A549 (cell line): ENCODE measurements at regions not wholly inside any gene's neighbourhood (a gene's known extent, or its start where the extent isn't known, plus 50 kb on each side); places are given as distances from the start of the nearest gene placed in this dataset.

ENCODE experiments used
- ATAC-seq, 2 experiments: fragments of 200-7000 bp in 1 of 2; fragments of >200 bp in 1 of 2; cut with Nextera tagmentation in 1 of 2; cut with Tn5 transposase in 1 of 2; 3 replicates each; pipeline versions ENCODE4 v1.8.0 to v1.9.1; 2018 to 2020; ENCODE audit warnings: mild to moderate bottlenecking in 1 of 2, moderate library complexity in 1 of 2
- CTCF ChIA-PET: fragments of 300-600 bp; sonication (Branson Sonifier 250); formaldehyde crosslinking; extraction: SDS; loops from one replicate; lab custom pipeline; 2021; ENCODE audit warnings: antibody characterized with exemption, inconsistent platforms; lab: Yijun Ruan, JAX
- POLR2A ChIA-PET: fragments of 350-600 bp; formaldehyde crosslinking; extraction: SDS; loops from one replicate; lab custom pipeline; 2021; ENCODE audit warnings: antibody characterized with exemption, inconsistent platforms; lab: Yijun Ruan, JAX
- DNase-seq, 2 experiments: peaks; one replicate each; pipeline versions ENCODE4 v3.0.0 to v3.0.0-alpha.2; 2011 to 2016; ENCODE audit warnings: low read depth in 1 of 2, low spot score in 1 of 2
- FAIRE-seq: peaks from 2 replicates; lab custom pipeline; 2011; peaks lifted over from hg19 to GRCh38; lab: Jason Lieb, UNC
- H3K27ac ChIP-seq, 2 experiments: fragments of >200 bp; sonication (Bioruptor Twin); formaldehyde crosslinking; 3 replicates each; pipeline ENCODE4 v1.5.1; 2016 to 2017
- H3K4me1 ChIP-seq: fragments of >200 bp; sonication (Bioruptor Twin); formaldehyde crosslinking; 3 replicates; pipeline ENCODE4 v1.6.1; 2016
- H3K4me2 ChIP-seq: fragments of >200 bp; sonication (Bioruptor Twin); formaldehyde crosslinking; 3 replicates; pipeline ENCODE4 v1.6.1; 2016
- H3K4me3 ChIP-seq: fragments of >200 bp; sonication (Bioruptor Twin); formaldehyde crosslinking; 3 replicates; pipeline ENCODE4 v1.5.1; 2016
- H3K9me3 ChIP-seq: fragments of >200 bp; sonication (Bioruptor Twin); formaldehyde crosslinking; 3 replicates; pipeline ENCODE4 v1.6.1; 2016
- ATOH8 ChIP-seq: fragments of 250-450 bp; sonication (Bioruptor Pico); IDR thresholded peaks from 2 replicates; pipeline ENCODE4 v1.5.0; 2020; ENCODE audit warnings: low read depth, mild to moderate bottlenecking, moderate library complexity
- BCL3 ChIP-seq: fragments of >200 bp; sonication (Bioruptor Twin); formaldehyde crosslinking; IDR thresholded peaks from 3 replicates; pipeline ENCODE4 v1.6.1; 2016
- E2F6 ChIP-seq: IDR thresholded peaks from 2 replicates; pipeline ENCODE4 v1.6.1; 2012; ENCODE audit warnings: low read depth, borderline replicate concordance
- ELK1 ChIP-seq: fragments of 150-350 bp; IDR thresholded peaks from 2 replicates; pipeline ENCODE4 v1.6.1; 2014; ENCODE audit warnings: low read depth, mild to moderate bottlenecking, low read length
- EP300 ChIP-seq, 2 experiments: fragments of >200 bp; sonication (Bioruptor Twin); formaldehyde crosslinking; IDR thresholded peaks; 2 replicates in 1 of 2; 3 replicates in 1 of 2; pipeline ENCODE4 v1.6.1; 2016 to 2017
- ESRRA ChIP-seq: fragments of 150-350 bp; IDR thresholded peaks from 2 replicates; pipeline ENCODE4 v1.6.1; 2014; ENCODE audit warnings: mild to moderate bottlenecking, low read length, borderline replicate concordance
- FOSB ChIP-seq: fragments of 250-450 bp; sonication (Bioruptor Pico); IDR thresholded peaks from 2 replicates; pipeline ENCODE4 v1.5.0; 2020; ENCODE audit warnings: mild to moderate bottlenecking, moderate library complexity
- GATA3 ChIP-seq: IDR thresholded peaks from 2 replicates; pipeline ENCODE4 v1.6.1; 2012; ENCODE audit warnings: borderline replicate concordance
- HES2 ChIP-seq: fragments of >200 bp; sonication (Bioruptor Twin); formaldehyde crosslinking; IDR thresholded peaks from 2 replicates; pipeline ENCODE4 v1.6.1; 2016
- HEYL ChIP-seq: fragments of 250-450 bp; sonication (Bioruptor Pico); IDR thresholded peaks from 2 replicates; pipeline ENCODE4 v1.8.0; 2021; ENCODE audit warnings: mild to moderate bottlenecking, moderate library complexity
- HOXB5 ChIP-seq: fragments of 250-450 bp; sonication (Bioruptor Pico); IDR thresholded peaks from 2 replicates; pipeline ENCODE4 v1.5.0; 2020; ENCODE audit warnings: mild to moderate bottlenecking, moderate library complexity
- JUNB ChIP-seq: fragments of >200 bp; sonication (Bioruptor Twin); formaldehyde crosslinking; IDR thresholded peaks from 2 replicates; pipeline ENCODE4 v1.6.1; 2016
- MAFK ChIP-seq: fragments of 450-650 bp; IDR thresholded peaks from 2 replicates; pipeline ENCODE4 v1.6.1; 2014; ENCODE audit not compliant: partially characterized antibody
- MAX ChIP-seq: IDR thresholded peaks from 2 replicates; pipeline ENCODE4 v1.6.1; 2012
- NFE2L2 ChIP-seq: fragments of 150-350 bp; conservative IDR thresholded peaks from 2 replicates; pipeline ENCODE4 v1.6.1; 2014; ENCODE audit warnings: low read length
- NR3C1 ChIP-seq: fragments of >200 bp; sonication (Bioruptor Twin); formaldehyde crosslinking; IDR thresholded peaks from 3 replicates; pipeline ENCODE4 v1.6.1; 2017
- PHF8 ChIP-seq: fragments of 200-600 bp; sonication (generic); IDR thresholded peaks from 2 replicates; pipeline ENCODE4 v1.6.1; 2016; ENCODE audit warnings: low read depth, mild to moderate bottlenecking, antibody characterized with exemption, moderate library complexity, borderline replicate concordance
- POLR2A ChIP-seq: IDR thresholded peaks from 2 replicates; pipeline ENCODE4 v1.6.1; 2012; ENCODE audit warnings: mild to moderate bottlenecking, low read length
- POLR2AphosphoS2 ChIP-seq: conservative IDR thresholded peaks from 2 replicates; pipeline ENCODE4 v1.6.1; 2012; ENCODE audit warnings: low read length, improper control_type of control experiment, inconsistent platforms
- RCOR1 ChIP-seq: fragments of 150-350 bp; IDR thresholded peaks from 2 replicates; pipeline ENCODE4 v1.6.1; 2014; ENCODE audit warnings: antibody characterized with exemption, low read length, low read depth
- RFX5 ChIP-seq: fragments of 450-650 bp; IDR thresholded peaks from 2 replicates; pipeline ENCODE4 v1.7.1; 2014; ENCODE audit warnings: antibody characterized with exemption, mild to moderate bottlenecking, moderate library complexity
- RNF2 ChIP-seq: fragments of 200-600 bp; sonication (generic); IDR thresholded peaks from 2 replicates; pipeline ENCODE4 v1.6.1; 2016; ENCODE audit warnings: low read depth, mild to moderate bottlenecking, antibody characterized with exemption, moderate library complexity, borderline replicate concordance
- SMC3 ChIP-seq: fragments of >200 bp; sonication (Bioruptor Twin); formaldehyde crosslinking; IDR thresholded peaks from 3 replicates; pipeline ENCODE4 v1.6.1; 2018; ENCODE audit warnings: inconsistent platforms
- TP53 ChIP-seq: fragments of 250-450 bp; sonication (Bioruptor Pico); IDR thresholded peaks from 2 replicates; pipeline ENCODE4 v1.5.0; 2021; ENCODE audit warnings: mild to moderate bottlenecking, moderate library complexity
- ZC3H11A ChIP-seq: fragments of 450-650 bp; IDR thresholded peaks from 2 replicates; pipeline ENCODE4 v1.6.1; 2014; ENCODE audit warnings: antibody characterized with exemption, mild to moderate bottlenecking
- ZSCAN20 ChIP-seq: fragments of 250-450 bp; sonication (Bioruptor Pico); IDR thresholded peaks from 2 replicates; pipeline ENCODE4 v1.8.0; 2022; ENCODE audit warnings: mild to moderate bottlenecking, moderate library complexity
- WGBS: methylation state at CpG from one replicate; pipeline ENCODE4 v1.1.6; 2017; ENCODE audit errors: missing lambda C conversion rate; 5-methylcytosine and 5-hydroxymethylcytosine counted together

GRCh38 chr1:93733340-93733739 lies 51.7 kb upstream of the BCAR3 start:
- no peak for FAIRE-seq
- CTCF ChIA-PET, result interaction anchor here (1.0 kb wide), 1 partner anchor 22 kb away, joined by 3 read pairs; no protein-coding TSS in a partner anchor

GRCh38 chr1:93732514-93732913 lies 50.9 kb upstream of the BCAR3 start:
- ChIA-PET POLR2A (no interaction called here), CTCF (interaction anchor here (1.0 kb wide), 1 partner anchor 21 kb away, joined by 3 read pairs; no protein-coding TSS in a partner anchor)
- no peak overlapping the region for H3K4me3 ChIP-seq
- TF ChIP-seq RFX5 (no peak), PHF8 (no peak), MAX (no peak), TP53 (CRISPR knock-in tag) (no peak), HEYL (CRISPR knock-in tag) (no peak), ZSCAN20 (CRISPR knock-in tag) (no peak), SMC3 (no peak), FOSB (CRISPR knock-in tag) (no peak), ELK1 (no peak), NFE2L2 (no peak), RCOR1 (no peak), ZC3H11A (no peak), BCL3 (no peak), JUNB (no peak), RNF2 (no peak), ATOH8 (no peak), NR3C1 (no peak), HOXB5 (CRISPR knock-in tag) (no peak), POLR2AphosphoS2 (no peak), ESRRA (no peak)
- H3K27ac ChIP-seq, result peak overlapping the region in 1 of 2 experiments; percentile 51; a peak in 2 of 6 replicates
- H3K4me1 ChIP-seq, result no peaks in the 10 kb centered on the region; the same call in 2 of the 3 replicates
- H3K4me2 ChIP-seq, result no peak overlapping the region
- DNase-seq (no peak), ATAC-seq (peak in 1 of 2 experiments; percentile 64; a peak in 2 of 6 replicates), FAIRE-seq (no peak)
- 36% methylated on average over 4 of the region's 4 CpGs for WGBS
- no peaks in the 10 kb centered on the region for H3K9me3 ChIP-seq

More at GRCh38 chr1:93733340-93733739, 51.7 kb upstream of the BCAR3 start:
- Histone ChIP-seq H3K4me3 (no peak overlapping the region), H3K4me2 (no peak overlapping the region), H3K9me3 (no peaks in the 10 kb centered on the region), H3K27ac (peak overlapping the region in 1 of 2 experiments; percentile 51; a peak in 2 of 6 replicates), H3K4me1 (peaks cover 8% of the 10 kb centered on the region)
- DNase-seq (no peak), ATAC-seq (no peak)
- no peak for TF ChIP-seq GATA3
- TF ChIP-seq PHF8, result no peak
- TF ChIP-seq NR3C1, result no peak
- no peak for TF ChIP-seq ELK1
- no peak for TF ChIP-seq ZC3H11A
- no peak for TF ChIP-seq JUNB
- no peak for TF ChIP-seq FOSB (CRISPR knock-in tag)
- TF ChIP-seq EP300 (IDR thresholded peaks at IDR 0.05), result no peak
- TF ChIP-seq MAX, result no peak
- TF ChIP-seq POLR2AphosphoS2, result no peak
- TF ChIP-seq HES2, result no peak
- no peak for TF ChIP-seq E2F6
- TF ChIP-seq POLR2A, result no peak
- TF ChIP-seq RNF2, result no peak
- TF ChIP-seq MAFK, result no peak
- WGBS, result 91% methylated on average over 7 of the region's 7 CpGs
- POLR2A ChIA-PET, result no interaction called here
